Breast epithelium (tissue), 4 donors: ENCODE measurements at regions not wholly inside any gene's neighbourhood (a gene's known extent, or its start where the extent isn't known, plus 50 kb on each side); places are given as distances from the start of the nearest gene placed in this dataset.

ENCODE experiments used
- DNase-seq, 2 donors: peaks; one replicate each; pipeline ENCODE4 v3.0.0-alpha.2; 2019; ENCODE audit warnings: low spot score in 2 of 2
- H3K27ac ChIP-seq, 2 donors: fragments of 200-600 bp; sonication (generic) in 1 of 2; one replicate each; pipeline ENCODE4 v1.5.1; 2016 to 2019; ENCODE audit warnings: mild to moderate bottlenecking in 1 of 2
- H3K27me3 ChIP-seq, 2 donors: fragments of 200-600 bp; sonication (generic) in 1 of 2; one replicate each; pipeline versions ENCODE4 v1.5.1 to v1.6.0; 2017 to 2019; ENCODE audit warnings: control low read depth in 1 of 2, mild to moderate bottlenecking in 1 of 2
- H3K36me3 ChIP-seq: fragments of 200-600 bp; one replicate; pipeline ENCODE4 v1.5.1; 2019
- H3K4me1 ChIP-seq, 2 donors: fragments of 200-600 bp; sonication (generic); one replicate each; pipeline ENCODE4 v1.5.1; 2016 to 2019; ENCODE audit warnings: control low read depth in 1 of 2
- H3K4me3 ChIP-seq, 3 donors: fragments of 200-600 bp; sonication (generic); 1 replicate in 2 of 3; 2 replicates in 1 of 3; pipeline ENCODE4 v1.5.1; 2016 to 2019; ENCODE audit warnings: mild to moderate bottlenecking in 3 of 3, moderate library complexity in 2 of 3
- H3K9me3 ChIP-seq, 2 donors: fragments of 200-600 bp; sonication (generic) in 1 of 2; one replicate each; pipeline ENCODE4 v1.5.1; 2016 to 2019; ENCODE audit warnings: control low read depth in 1 of 2
- CTCF ChIP-seq, 3 donors: fragments of 450-650 bp; IDR thresholded peaks; one replicate each; pipeline ENCODE4 v1.5.1; 2016 to 2017; ENCODE audit warnings: antibody characterized with exemption in 3 of 3, mild to moderate bottlenecking in 3 of 3, moderate library complexity in 3 of 3
- POLR2A ChIP-seq: fragments of 450-650 bp; IDR thresholded peaks from one replicate; pipeline ENCODE4 v1.6.1; 2016; ENCODE audit warnings: antibody characterized with exemption, mild to moderate bottlenecking, moderate library complexity
- POLR2AphosphoS5 ChIP-seq, 3 donors: sonication (generic); formaldehyde crosslinking; IDR thresholded peaks; one replicate each; pipeline ENCODE4 v1.6.1; 2017; ENCODE audit warnings: antibody characterized with exemption in 3 of 3
- intact Hi-C: fragments of 100-400 bp; cut with DNase I; formaldehyde crosslinking; loops from one replicate; pipeline ENCODE4 v1.15.1; 2023; ENCODE audit warnings: low total_unique reads

- no peak for TF ChIP-seq CTCF (IDR thresholded peaks at IDR 0.05)
- no peak for TF ChIP-seq POLR2A
- no peak for TF ChIP-seq POLR2AphosphoS5 (IDR thresholded peaks at IDR 0.05)
- no peak overlapping the region for H3K4me3 ChIP-seq
Measured at GRCh38 chr1:216785221-216785620, 62.0 kb upstream of the ESRRG start.

GRCh38 chr1:216779686-216780085, 56.5 kb upstream of the ESRRG start:
- H3K27ac ChIP-seq, result no peak overlapping the region
- H3K36me3 ChIP-seq, result no peaks in the 10 kb centered on the region
- H3K4me1 ChIP-seq, result no peaks in the 10 kb centered on the region
- H3K9me3 ChIP-seq, result no peaks in the 10 kb centered on the region
- H3K27me3 ChIP-seq, result no peaks in the 10 kb centered on the region
- TF ChIP-seq POLR2A, result no peak
- no peak overlapping the region for H3K4me3 ChIP-seq
- DNase-seq, result no peak
- intact Hi-C loops, result no loop called here

More at GRCh38 chr1:216785221-216785620, 62.0 kb upstream of the ESRRG start:
- Histone ChIP-seq H3K9me3 (no peaks in the 10 kb centered on the region), H3K36me3 (no peaks in the 10 kb centered on the region), H3K4me1 (no peaks in the 10 kb centered on the region), H3K27me3 (no peaks in the 10 kb centered on the region), H3K27ac (no peak overlapping the region)
- no peak for DNase-seq
- intact Hi-C loops, result no loop called here

- TF ChIP-seq POLR2AphosphoS5 (IDR thresholded peaks at IDR 0.05), result no peak
- no peak for TF ChIP-seq POLR2A
- no peak for TF ChIP-seq CTCF (IDR thresholded peaks at IDR 0.05)
- no peak overlapping the region for H3K27ac ChIP-seq
- H3K4me1 ChIP-seq, result no peaks in the 10 kb centered on the region
- no peaks in the 10 kb centered on the region for H3K27me3 ChIP-seq
- no peaks in the 10 kb centered on the region for H3K9me3 ChIP-seq
- no peak for DNase-seq
- H3K36me3 ChIP-seq, result no peaks in the 10 kb centered on the region
- H3K4me3 ChIP-seq, result no peak overlapping the region
- intact Hi-C loops, result no loop called here
Measured at GRCh38 chr1:216778737-216779136, 55.5 kb upstream of the ESRRG start.

GRCh38 chr1:216777148-216777547, 53.9 kb upstream of the ESRRG start:
- no peaks in the 10 kb centered on the region for H3K9me3 ChIP-seq
- H3K27me3 ChIP-seq, result no peaks in the 10 kb centered on the region
- DNase-seq, result no peak
- intact Hi-C loops, result no loop called here
- H3K4me1 ChIP-seq, result no peaks in the 10 kb centered on the region
- H3K4me3 ChIP-seq, result no peak overlapping the region
- H3K36me3 ChIP-seq, result no peaks in the 10 kb centered on the region
- no peak overlapping the region for H3K27ac ChIP-seq
- TF ChIP-seq POLR2A (no peak), POLR2AphosphoS5 (IDR thresholded peaks at IDR 0.05) (no peak), CTCF (IDR thresholded peaks at IDR 0.05) (no peak)
